Suprapubic skin (tissue), 4 donors: ENCODE measurements at regions not wholly inside any gene's neighbourhood (a gene's known extent, or its start where the extent isn't known, plus 50 kb on each side); places are given as distances from the start of the nearest gene placed in this dataset.

ENCODE experiments used
- DNase-seq, 2 donors: peaks; one replicate each; pipeline ENCODE4 v3.0.0-alpha.2; 2019; ENCODE audit warnings: low spot score in 2 of 2
- H3K27ac ChIP-seq: fragments of 200-600 bp; sonication (generic); one replicate; pipeline ENCODE4 v1.5.1; 2019
- H3K27me3 ChIP-seq: fragments of 200-600 bp; sonication (generic); one replicate; pipeline ENCODE4 v1.5.1; 2019
- H3K36me3 ChIP-seq: fragments of 200-600 bp; sonication (generic); one replicate; pipeline ENCODE4 v1.5.1; 2019
- H3K4me1 ChIP-seq: fragments of 200-600 bp; sonication (generic); one replicate; pipeline ENCODE4 v1.5.1; 2019
- H3K4me3 ChIP-seq: fragments of 200-600 bp; sonication (generic); one replicate; pipeline ENCODE4 v1.5.1; 2019; ENCODE audit warnings: mild to moderate bottlenecking
- H3K9me3 ChIP-seq: fragments of 200-600 bp; sonication (generic); one replicate; pipeline ENCODE4 v1.5.1; 2019
- EP300 ChIP-seq: sonication (generic); formaldehyde crosslinking; IDR thresholded peaks from one replicate; pipeline ENCODE4 v1.6.1; 2017; ENCODE audit warnings: antibody characterized with exemption
- POLR2A ChIP-seq, 2 donors: fragments of 450-650 bp; IDR thresholded peaks; one replicate each; pipeline ENCODE4 v1.6.1; 2017; ENCODE audit warnings: antibody characterized with exemption in 2 of 2, mild to moderate bottlenecking in 2 of 2, moderate library complexity in 2 of 2
- POLR2AphosphoS5 ChIP-seq, 3 donors: sonication (generic); formaldehyde crosslinking; IDR thresholded peaks; one replicate each; pipeline ENCODE4 v1.6.1; 2017; ENCODE audit warnings: antibody characterized with exemption in 3 of 3
- WGBS: methylation state at CpG from one replicate; pipeline ENCODE4 v1.1.5; 2018; 5-methylcytosine and 5-hydroxymethylcytosine counted together
- TF ChIP-seq, protein P1 (sequence below), 2 donors: fragments of 200-600 bp in 1 of 2; fragments of 450-650 bp in 1 of 2; sonication (generic) in 1 of 2; IDR thresholded peaks; one replicate each; pipeline ENCODE4 v1.5.1; 2016 to 2019; ENCODE audit warnings: antibody characterized with exemption in 2 of 2, mild to moderate bottlenecking in 1 of 2, moderate library complexity in 1 of 2

DNA sequence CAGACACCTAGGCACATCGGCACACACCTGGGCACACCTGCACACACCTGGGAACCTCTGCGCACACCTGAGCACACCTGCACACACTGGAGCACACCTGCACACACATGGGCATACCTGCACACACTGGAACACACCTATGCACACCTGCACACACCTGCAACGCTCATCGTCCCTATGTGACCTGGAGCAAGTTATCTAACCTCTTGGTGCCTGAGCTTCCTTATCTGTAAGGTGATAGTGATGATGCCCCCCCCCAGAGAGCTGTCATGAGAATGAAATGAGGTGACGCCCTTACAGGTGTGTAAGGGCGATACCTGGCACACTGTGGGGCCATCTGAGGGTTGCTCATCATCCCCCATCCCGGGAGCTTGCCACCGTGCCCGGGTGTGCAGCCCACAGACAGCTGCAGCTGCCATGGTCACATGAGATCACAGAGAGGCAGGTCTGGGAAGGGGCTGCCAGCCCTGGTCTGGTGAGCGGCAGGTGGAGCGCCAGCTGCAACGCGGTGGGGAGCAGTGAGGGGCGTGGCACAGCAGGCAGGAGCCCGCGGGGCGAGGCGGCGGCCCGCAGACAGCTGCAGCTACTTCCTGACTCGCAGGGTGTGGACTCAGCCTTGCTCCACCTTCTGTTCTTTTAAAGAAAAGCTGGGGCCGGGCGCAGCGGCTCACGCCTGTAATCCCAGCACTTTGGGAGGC, 59.9 kb upstream of the FBRSL1 start:
- no peaks in the 10 kb centered on the region for H3K36me3 ChIP-seq
- peaks cover 47% of the 10 kb centered on the region for H3K4me1 ChIP-seq
- TF ChIP-seq EP300, result no peak
- TF ChIP-seq POLR2A (IDR thresholded peaks at IDR 0.05), result no peak
- TF ChIP-seq, protein P1, sequence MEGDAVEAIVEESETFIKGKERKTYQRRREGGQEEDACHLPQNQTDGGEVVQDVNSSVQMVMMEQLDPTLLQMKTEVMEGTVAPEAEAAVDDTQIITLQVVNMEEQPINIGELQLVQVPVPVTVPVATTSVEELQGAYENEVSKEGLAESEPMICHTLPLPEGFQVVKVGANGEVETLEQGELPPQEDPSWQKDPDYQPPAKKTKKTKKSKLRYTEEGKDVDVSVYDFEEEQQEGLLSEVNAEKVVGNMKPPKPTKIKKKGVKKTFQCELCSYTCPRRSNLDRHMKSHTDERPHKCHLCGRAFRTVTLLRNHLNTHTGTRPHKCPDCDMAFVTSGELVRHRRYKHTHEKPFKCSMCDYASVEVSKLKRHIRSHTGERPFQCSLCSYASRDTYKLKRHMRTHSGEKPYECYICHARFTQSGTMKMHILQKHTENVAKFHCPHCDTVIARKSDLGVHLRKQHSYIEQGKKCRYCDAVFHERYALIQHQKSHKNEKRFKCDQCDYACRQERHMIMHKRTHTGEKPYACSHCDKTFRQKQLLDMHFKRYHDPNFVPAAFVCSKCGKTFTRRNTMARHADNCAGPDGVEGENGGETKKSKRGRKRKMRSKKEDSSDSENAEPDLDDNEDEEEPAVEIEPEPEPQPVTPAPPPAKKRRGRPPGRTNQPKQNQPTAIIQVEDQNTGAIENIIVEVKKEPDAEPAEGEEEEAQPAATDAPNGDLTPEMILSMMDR (IDR thresholded peaks at IDR 0.05), result no peak
- no peak for TF ChIP-seq POLR2AphosphoS5 (IDR thresholded peaks at IDR 0.05)
- no peak overlapping the region for H3K4me3 ChIP-seq
- no peaks in the 10 kb centered on the region for H3K9me3 ChIP-seq
- 13% methylated on average over 11 of the region's 25 CpGs for WGBS
- H3K27ac ChIP-seq, result no peak overlapping the region
- no peak for DNase-seq
- peaks cover 66% of the 10 kb centered on the region for H3K27me3 ChIP-seq

DNA sequence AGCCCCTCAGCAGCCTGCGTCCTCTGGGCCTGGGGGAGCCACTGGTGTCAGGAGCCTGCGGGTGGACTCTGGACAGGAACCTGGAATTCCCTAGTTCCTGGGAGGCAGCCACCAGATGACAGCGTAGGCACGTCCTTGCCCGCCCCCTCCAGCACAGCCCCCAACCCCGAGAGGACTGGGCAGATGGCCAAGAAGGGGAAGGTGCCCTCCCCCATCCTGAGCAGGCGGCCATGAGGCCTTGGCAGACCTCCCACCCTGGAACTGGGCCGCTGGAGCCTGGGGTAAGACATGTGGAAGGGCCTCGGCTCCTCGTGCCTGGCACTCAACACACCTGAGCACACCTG, 60.4 kb upstream of the FBRSL1 start:
- H3K9me3 ChIP-seq, result no peaks in the 10 kb centered on the region
- peaks cover 47% of the 10 kb centered on the region for H3K4me1 ChIP-seq
- no peak overlapping the region for H3K4me3 ChIP-seq
- WGBS, result no CpG with 5 or more reads among the region's 10 CpGs
- H3K36me3 ChIP-seq, result no peaks in the 10 kb centered on the region
- H3K27me3 ChIP-seq, result peaks cover 66% of the 10 kb centered on the region
- no peak for DNase-seq
- no peak overlapping the region for H3K27ac ChIP-seq
- TF ChIP-seq, protein P1 (IDR thresholded peaks at IDR 0.05), result no peak
- TF ChIP-seq EP300 (no peak), POLR2AphosphoS5 (IDR thresholded peaks at IDR 0.05) (no peak), POLR2A (IDR thresholded peaks at IDR 0.05) (no peak)

DNA sequence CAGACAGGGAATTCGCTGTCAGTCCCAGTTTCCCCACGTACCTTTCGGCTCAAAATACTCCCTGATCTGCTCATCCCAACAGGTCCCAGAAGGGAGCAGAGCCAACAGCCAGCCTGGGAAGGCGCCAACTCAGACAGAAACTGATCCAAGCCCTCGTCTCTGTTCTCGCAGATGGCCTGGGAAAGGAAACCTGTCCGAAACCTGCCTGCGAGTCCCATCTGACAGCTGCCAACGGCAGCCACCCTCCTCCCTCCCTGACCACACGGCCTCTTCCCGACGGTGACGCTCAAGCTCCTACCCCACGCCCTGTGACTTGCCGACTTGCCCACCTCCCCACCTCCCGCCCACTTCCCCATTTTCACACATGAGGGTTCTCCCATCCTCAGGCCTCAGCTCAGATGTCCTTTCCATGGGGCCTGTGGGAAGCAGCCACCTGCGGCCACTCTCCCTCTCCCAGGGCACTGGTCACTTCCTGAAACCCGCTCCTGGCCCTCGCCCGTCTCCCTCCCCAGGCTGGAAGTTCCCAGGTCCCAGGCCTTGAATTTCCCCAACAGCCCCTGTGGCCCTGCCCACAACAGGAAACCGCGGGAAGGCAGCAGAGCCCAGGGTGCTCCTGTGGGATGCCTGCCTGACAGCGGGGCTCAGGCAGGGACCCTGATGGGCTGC, 60.9 kb upstream of the FBRSL1 start:
- Histone ChIP-seq H3K27me3 (peaks cover 65% of the 10 kb centered on the region), H3K27ac (no peak overlapping the region), H3K9me3 (no peaks in the 10 kb centered on the region), H3K4me3 (no peak overlapping the region), H3K36me3 (no peaks in the 10 kb centered on the region), H3K4me1 (peaks cover 47% of the 10 kb centered on the region)
- TF ChIP-seq POLR2A (IDR thresholded peaks at IDR 0.05), result no peak
- TF ChIP-seq POLR2AphosphoS5 (IDR thresholded peaks at IDR 0.05), result no peak
- no peak for DNase-seq
- 29% methylated on average over 20 of the region's 23 CpGs for WGBS

DNA sequence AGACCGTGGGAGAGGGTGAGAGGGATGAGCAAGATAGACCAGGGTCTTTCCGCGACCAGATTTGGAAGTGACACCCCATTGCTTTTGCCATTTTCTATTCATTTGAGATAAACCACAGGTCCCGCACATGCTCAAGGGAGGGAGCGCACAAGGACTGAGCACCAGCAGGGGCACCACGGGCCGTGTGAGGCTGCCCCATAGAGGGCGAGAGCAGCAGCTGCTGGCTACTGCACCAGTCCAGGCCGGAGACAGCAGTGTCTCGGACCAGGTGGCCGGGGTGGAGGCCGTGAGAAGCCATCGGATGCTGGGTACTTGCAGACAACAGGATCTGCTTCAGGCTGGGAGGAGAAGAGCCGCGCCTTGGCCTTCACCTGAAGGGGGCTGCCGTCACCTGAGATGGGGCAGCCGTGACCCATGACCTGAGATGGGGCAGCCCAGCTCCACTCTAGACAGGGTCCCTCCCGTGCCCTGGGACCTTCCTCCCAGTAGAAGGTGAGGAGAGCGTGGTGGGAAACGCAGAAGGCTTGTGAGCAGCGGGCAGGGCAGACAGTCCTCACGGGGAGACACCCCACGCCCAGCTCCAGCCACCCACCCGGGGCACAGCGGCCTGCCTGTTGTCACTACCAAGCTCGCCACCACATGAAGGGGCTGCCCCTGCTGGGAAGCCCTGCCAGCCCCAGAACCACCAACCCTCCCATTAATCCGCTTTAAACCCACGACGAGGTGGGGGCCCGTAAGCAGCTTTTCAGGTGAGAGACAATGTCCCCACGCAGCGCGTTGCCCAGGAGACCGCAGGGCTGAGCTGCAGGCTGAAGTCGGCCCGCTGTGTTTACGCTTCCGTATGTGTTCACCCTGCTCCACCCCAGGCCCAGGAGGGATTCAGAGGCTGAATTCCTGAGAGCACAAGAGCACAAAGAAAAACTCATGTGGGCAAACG, 61.7 kb upstream of the FBRSL1 start:
- H3K9me3 ChIP-seq, result no peaks in the 10 kb centered on the region
- no peaks in the 10 kb centered on the region for H3K36me3 ChIP-seq
- TF ChIP-seq POLR2AphosphoS5 (IDR thresholded peaks at IDR 0.05) (no peak), EP300 (no peak), POLR2A (IDR thresholded peaks at IDR 0.05) (no peak)
- TF ChIP-seq, protein P1 (IDR thresholded peaks at IDR 0.05), result no peak
- WGBS, result 39% methylated on average over 8 of the region's 39 CpGs
- H3K27me3 ChIP-seq, result peaks cover 64% of the 10 kb centered on the region
- H3K27ac ChIP-seq, result no peak overlapping the region
- no peak overlapping the region for H3K4me3 ChIP-seq
- no peak for DNase-seq
- H3K4me1 ChIP-seq, result peaks cover 46% of the 10 kb centered on the region

DNA sequence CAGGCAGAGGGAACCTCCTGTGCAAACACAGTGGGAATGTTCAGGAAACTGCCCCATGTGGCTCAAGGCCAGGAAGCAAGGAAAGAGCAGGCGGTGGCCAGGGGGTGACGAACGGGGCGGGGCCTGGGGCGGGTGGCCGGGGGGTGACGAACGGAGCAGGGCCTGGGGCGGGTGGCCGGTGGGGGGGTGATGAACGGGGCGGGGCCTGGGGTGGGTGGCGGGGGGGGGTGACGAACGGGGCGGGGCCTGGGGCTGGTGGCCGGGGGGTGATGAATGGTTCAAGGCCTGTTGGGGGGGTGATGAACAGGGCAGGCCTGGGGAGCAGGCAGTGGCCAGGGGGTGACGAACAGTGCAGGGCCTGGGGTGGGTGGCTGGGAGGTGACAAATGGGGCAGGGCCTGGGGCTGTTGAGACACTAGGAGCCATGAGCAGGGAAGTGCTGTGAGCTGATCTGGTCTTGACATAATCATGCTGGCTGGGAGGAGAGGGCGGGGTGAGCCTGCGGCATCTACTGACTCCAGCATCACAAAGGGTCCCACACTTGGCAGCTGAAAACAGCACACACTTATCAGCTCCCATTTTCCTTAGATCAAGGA, 62.7 kb upstream of the FBRSL1 start:
- Histone ChIP-seq H3K27me3 (peaks cover 65% of the 10 kb centered on the region), H3K36me3 (no peaks in the 10 kb centered on the region), H3K27ac (no peak overlapping the region), H3K4me1 (peaks cover 38% of the 10 kb centered on the region), H3K4me3 (no peak overlapping the region), H3K9me3 (no peaks in the 10 kb centered on the region)
- 28% methylated on average over 20 of the region's 20 CpGs for WGBS
- no peak for TF ChIP-seq EP300
- TF ChIP-seq POLR2AphosphoS5 (IDR thresholded peaks at IDR 0.05), result no peak
- TF ChIP-seq, protein P1 (IDR thresholded peaks at IDR 0.05), result no peak
- TF ChIP-seq POLR2A (IDR thresholded peaks at IDR 0.05), result no peak
- no peak for DNase-seq
